LNCAP (cell line): ENCODE measurements at regions not wholly inside any gene's neighbourhood (a gene's known extent, or its start where the extent isn't known, plus 50 kb on each side); places are given as distances from the start of the nearest gene placed in this dataset.

ENCODE experiments used
- TF ChIP-seq, protein P1 (sequence below): fragments of 450-650 bp; IDR thresholded peaks from 2 replicates; pipeline ENCODE4 v1.5.1; 2017; ENCODE audit warnings: mild to moderate bottlenecking

DNA sequence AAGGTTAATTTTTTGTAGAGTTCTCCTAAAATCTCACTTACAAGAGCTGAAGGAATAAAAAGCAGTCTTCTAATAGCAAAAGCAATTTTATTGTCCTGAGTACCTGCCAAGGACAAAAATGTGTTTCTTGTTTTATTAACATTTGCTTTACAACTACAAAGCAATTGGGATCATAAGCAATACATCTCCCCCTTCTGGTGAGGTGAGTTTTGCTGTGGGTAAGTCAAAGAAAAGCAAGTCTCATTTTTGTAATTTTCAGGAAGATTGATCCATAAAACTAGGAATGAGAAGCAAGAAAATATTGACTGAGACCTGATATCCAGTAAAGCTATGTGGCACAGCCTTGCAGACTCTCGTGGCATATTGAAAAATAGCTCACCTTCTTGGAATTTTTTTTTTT, 2162.7 kb downstream of the NCAM2 start:
- TF ChIP-seq, protein P1, sequence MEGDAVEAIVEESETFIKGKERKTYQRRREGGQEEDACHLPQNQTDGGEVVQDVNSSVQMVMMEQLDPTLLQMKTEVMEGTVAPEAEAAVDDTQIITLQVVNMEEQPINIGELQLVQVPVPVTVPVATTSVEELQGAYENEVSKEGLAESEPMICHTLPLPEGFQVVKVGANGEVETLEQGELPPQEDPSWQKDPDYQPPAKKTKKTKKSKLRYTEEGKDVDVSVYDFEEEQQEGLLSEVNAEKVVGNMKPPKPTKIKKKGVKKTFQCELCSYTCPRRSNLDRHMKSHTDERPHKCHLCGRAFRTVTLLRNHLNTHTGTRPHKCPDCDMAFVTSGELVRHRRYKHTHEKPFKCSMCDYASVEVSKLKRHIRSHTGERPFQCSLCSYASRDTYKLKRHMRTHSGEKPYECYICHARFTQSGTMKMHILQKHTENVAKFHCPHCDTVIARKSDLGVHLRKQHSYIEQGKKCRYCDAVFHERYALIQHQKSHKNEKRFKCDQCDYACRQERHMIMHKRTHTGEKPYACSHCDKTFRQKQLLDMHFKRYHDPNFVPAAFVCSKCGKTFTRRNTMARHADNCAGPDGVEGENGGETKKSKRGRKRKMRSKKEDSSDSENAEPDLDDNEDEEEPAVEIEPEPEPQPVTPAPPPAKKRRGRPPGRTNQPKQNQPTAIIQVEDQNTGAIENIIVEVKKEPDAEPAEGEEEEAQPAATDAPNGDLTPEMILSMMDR, result peak; percentile 61; the same call in 1 of the 2 replicates

DNA sequence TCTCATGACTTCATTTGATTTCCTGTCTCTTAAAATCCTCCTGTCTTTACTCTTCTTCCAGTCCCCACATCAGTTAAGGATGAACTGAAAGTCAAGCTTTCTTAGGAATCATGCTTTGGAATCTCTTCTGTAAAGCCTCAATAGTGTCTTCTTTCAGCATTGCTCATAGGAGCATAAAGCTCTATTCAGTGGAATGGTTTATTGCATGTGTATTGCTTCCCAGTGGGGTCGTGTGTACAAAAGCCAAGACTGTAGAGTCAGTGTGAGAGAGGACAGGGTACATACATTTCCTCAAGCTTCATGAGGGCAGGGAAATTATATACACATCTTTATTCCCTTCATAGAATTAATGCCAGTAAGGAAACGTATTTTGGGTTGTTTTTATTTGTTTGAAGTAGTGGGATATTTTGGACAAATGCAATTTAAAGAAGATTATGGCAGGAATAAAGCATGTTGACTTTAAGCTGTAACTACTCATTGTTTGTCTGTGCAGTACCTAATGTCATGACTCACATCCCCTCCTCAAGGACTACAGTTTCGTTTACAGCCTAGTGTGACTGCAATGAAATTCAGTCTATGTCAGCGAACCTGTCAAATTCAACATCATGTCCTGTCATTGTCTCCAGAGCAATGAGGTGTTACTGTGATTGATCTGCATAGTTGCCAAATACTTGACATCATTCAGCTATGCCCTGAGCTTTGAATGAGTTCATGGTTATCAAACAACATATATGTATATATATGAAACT, 2164.2 kb downstream of the NCAM2 start:
- TF ChIP-seq, protein P1, result no peak
